ENCODE measurements at regions not wholly inside any gene's neighbourhood (a gene's known extent, or its start where the extent isn't known, plus 50 kb on each side); places are given as distances from the start of the nearest gene placed in this dataset.

DNA sequence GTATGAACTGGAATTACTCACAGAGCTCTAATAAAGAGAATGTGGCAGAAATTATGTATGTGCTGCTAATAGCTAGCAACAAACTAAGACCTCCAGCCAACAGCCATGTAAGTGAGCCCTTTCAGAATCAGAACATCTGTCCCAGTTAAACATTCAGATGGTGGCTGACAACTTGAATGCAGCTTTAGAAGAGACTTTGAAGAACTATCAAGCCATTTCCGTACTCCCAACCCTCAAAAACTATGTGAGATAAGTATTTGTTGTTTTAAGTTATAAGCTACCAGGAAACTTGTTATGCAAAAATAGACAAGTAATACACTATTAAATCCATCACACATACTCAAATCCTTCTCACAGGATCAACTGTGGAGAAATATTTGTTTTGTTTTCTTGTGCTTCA, 205.2 kb upstream of the EDIL3 start:
- no peak overlapping the region for H4K12ac ChIP-seq (ENCODE audit: low read depth, low read length)
- no peaks in the 10 kb centered on the region for H3K79me2 ChIP-seq (ENCODE audit: control insufficient read depth, insufficient read depth, low read length, poor library complexity)
- no peak overlapping the region for H3K4me3 ChIP-seq (ENCODE audit: low read depth, low read length)
- no peaks in the 10 kb centered on the region for H3K4me1 ChIP-seq (ENCODE audit: control insufficient read depth in 1 of 2, insufficient read depth in 2 of 2, low read length in 2 of 2)
- H3K27me3 ChIP-seq (ENCODE audit: insufficient read depth, low read length): no peaks in the 10 kb centered on the region
- H3K9ac ChIP-seq (ENCODE audit: low read length): no peak overlapping the region
- no peak overlapping the region for H2BK12ac ChIP-seq (ENCODE audit: low read length)
- no peak overlapping the region for H3K18ac ChIP-seq (ENCODE audit: low read length)
- H3K4me2 ChIP-seq (ENCODE audit: low read length): no peak overlapping the region
- no peak overlapping the region for H4K8ac ChIP-seq (ENCODE audit: low read depth, low read length)
- DNase-seq: no peak
- H2AFZ ChIP-seq (ENCODE audit: insufficient read depth, low read length, poor library complexity): no peak overlapping the region
- H3K9me3 ChIP-seq (ENCODE audit: insufficient read depth, low read depth, low read length): no peaks in the 10 kb centered on the region
- no peak overlapping the region for H2BK120ac ChIP-seq (ENCODE audit: insufficient read depth, low read length, poor library complexity)
- no peak overlapping the region for H3K4ac ChIP-seq (ENCODE audit: low read depth, low read length)
- no peak overlapping the region for H2BK5ac ChIP-seq (ENCODE audit: low read depth, low read length, poor library complexity)
- H3K14ac ChIP-seq (ENCODE audit: low read length): no peak overlapping the region
- no peaks in the 10 kb centered on the region for H3K79me1 ChIP-seq (ENCODE audit: low read length)
- H3K36me3 ChIP-seq (ENCODE audit: control insufficient read depth in 1 of 2, insufficient read depth in 2 of 2, low read length in 2 of 2): no peaks in the 10 kb centered on the region
- no peak overlapping the region for H2AK5ac ChIP-seq (ENCODE audit: low read length)
- H4K91ac ChIP-seq (ENCODE audit: low read depth, low read length): no peak overlapping the region
- no peak overlapping the region for H3K27ac ChIP-seq (ENCODE audit: low read depth, low read length)
- H3K23ac ChIP-seq (ENCODE audit: low read length): no peak overlapping the region
- no CpG with 5 or more reads among the region's 1 CpG for WGBS (ENCODE audit: extremely low coverage, insufficient coverage, insufficient read length)

DNA sequence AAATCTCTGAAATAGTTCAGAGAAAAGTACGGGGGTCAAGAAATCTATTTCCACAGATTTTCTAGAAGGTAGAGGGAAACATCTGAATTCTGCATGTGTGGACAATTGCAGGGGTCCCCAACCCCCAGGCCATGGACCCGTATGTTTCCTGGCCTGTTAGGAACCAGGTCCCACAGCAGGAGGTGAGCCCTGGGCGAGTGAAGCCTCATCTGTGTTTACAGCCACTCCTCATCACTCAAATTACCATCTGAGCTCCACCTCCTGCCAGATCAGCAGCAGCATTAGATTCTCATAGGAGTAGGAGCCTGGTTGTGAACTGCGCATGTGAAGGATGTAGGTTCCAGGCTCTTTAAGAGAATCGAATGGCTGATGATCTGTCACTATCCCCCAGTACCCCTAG, 200.5 kb upstream of the EDIL3 start:
- H3K14ac ChIP-seq (ENCODE audit: low read length): no peak overlapping the region
- no peaks in the 10 kb centered on the region for H3K27me3 ChIP-seq (ENCODE audit: insufficient read depth, low read length)
- no peak overlapping the region for H2AK5ac ChIP-seq (ENCODE audit: low read length)
- no peaks in the 10 kb centered on the region for H3K79me2 ChIP-seq (ENCODE audit: control insufficient read depth, insufficient read depth, low read length, poor library complexity)
- no peak for DNase-seq
- WGBS (ENCODE audit: extremely low coverage, insufficient coverage, insufficient read length): no CpG with 5 or more reads among the region's 5 CpGs
- no peak overlapping the region for H3K4ac ChIP-seq (ENCODE audit: low read depth, low read length)
- no peaks in the 10 kb centered on the region for H3K9me3 ChIP-seq (ENCODE audit: insufficient read depth, low read depth, low read length)
- H3K4me3 ChIP-seq (ENCODE audit: low read depth, low read length): no peak overlapping the region
- no peaks in the 10 kb centered on the region for H3K4me1 ChIP-seq (ENCODE audit: control insufficient read depth in 1 of 2, insufficient read depth in 2 of 2, low read length in 2 of 2)
- no peak overlapping the region for H3K23ac ChIP-seq (ENCODE audit: low read length)
- no peak overlapping the region for H4K12ac ChIP-seq (ENCODE audit: low read depth, low read length)
- no peak overlapping the region for H4K8ac ChIP-seq (ENCODE audit: low read depth, low read length)
- no peak overlapping the region for H2AFZ ChIP-seq (ENCODE audit: insufficient read depth, low read length, poor library complexity)
- no peak overlapping the region for H4K91ac ChIP-seq (ENCODE audit: low read depth, low read length)
- H2BK5ac ChIP-seq (ENCODE audit: low read depth, low read length, poor library complexity): no peak overlapping the region
- H3K4me2 ChIP-seq (ENCODE audit: low read length): no peak overlapping the region
- H3K9ac ChIP-seq (ENCODE audit: low read length): no peak overlapping the region
- H2BK120ac ChIP-seq (ENCODE audit: insufficient read depth, low read length, poor library complexity): no peak overlapping the region
- H3K27ac ChIP-seq (ENCODE audit: low read depth, low read length): no peak overlapping the region
- no peak overlapping the region for H2BK12ac ChIP-seq (ENCODE audit: low read length)
- no peak overlapping the region for H3K18ac ChIP-seq (ENCODE audit: low read length)
- no peaks in the 10 kb centered on the region for H3K79me1 ChIP-seq (ENCODE audit: low read length)
- no peaks in the 10 kb centered on the region for H3K36me3 ChIP-seq (ENCODE audit: control insufficient read depth in 1 of 2, insufficient read depth in 2 of 2, low read length in 2 of 2)

DNA sequence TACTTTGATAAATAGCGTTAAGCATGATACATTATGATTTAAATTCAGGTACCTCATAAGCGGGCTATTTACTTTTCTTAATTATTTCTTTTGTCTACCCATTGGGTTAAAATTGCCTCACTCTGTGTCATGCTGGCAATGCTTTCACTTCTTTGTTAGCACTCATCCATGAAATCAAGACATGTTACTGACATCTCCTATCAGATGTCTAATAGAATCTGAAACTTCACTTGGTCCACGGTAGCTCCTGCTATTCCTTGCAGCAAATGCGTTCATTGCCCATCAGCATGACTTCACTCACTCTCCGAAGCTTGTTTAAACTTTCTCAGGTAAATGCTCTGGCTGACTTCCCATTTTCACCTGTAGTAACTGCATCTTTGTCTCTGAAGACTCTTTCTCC, 193.5 kb upstream of the EDIL3 start:
- no peak overlapping the region for H3K4me2 ChIP-seq (ENCODE audit: low read length)
- no peak for DNase-seq
- no peaks in the 10 kb centered on the region for H3K36me3 ChIP-seq (ENCODE audit: control insufficient read depth in 1 of 2, insufficient read depth in 2 of 2, low read length in 2 of 2)
- no peaks in the 10 kb centered on the region for H3K79me2 ChIP-seq (ENCODE audit: control insufficient read depth, insufficient read depth, low read length, poor library complexity)
- no peak overlapping the region for H3K14ac ChIP-seq (ENCODE audit: low read length)
- H4K91ac ChIP-seq (ENCODE audit: low read depth, low read length): no peak overlapping the region
- H2BK5ac ChIP-seq (ENCODE audit: low read depth, low read length, poor library complexity): no peak overlapping the region
- H3K23ac ChIP-seq (ENCODE audit: low read length): no peak overlapping the region
- no peak overlapping the region for H2BK12ac ChIP-seq (ENCODE audit: low read length)
- H2AK5ac ChIP-seq (ENCODE audit: low read length): no peak overlapping the region
- no peak overlapping the region for H3K4ac ChIP-seq (ENCODE audit: low read depth, low read length)
- no peaks in the 10 kb centered on the region for H3K79me1 ChIP-seq (ENCODE audit: low read length)
- no peak overlapping the region for H4K8ac ChIP-seq (ENCODE audit: low read depth, low read length)
- no peak overlapping the region for H3K18ac ChIP-seq (ENCODE audit: low read length)
- H3K9me3 ChIP-seq (ENCODE audit: insufficient read depth, low read depth, low read length): no peaks in the 10 kb centered on the region
- no CpG with 5 or more reads among the region's 5 CpGs for WGBS (ENCODE audit: extremely low coverage, insufficient coverage, insufficient read length)
- no peak overlapping the region for H2AFZ ChIP-seq (ENCODE audit: insufficient read depth, low read length, poor library complexity)
- H4K12ac ChIP-seq (ENCODE audit: low read depth, low read length): no peak overlapping the region
- no peak overlapping the region for H3K4me3 ChIP-seq (ENCODE audit: low read depth, low read length)
- no peaks in the 10 kb centered on the region for H3K4me1 ChIP-seq (ENCODE audit: control insufficient read depth in 1 of 2, insufficient read depth in 2 of 2, low read length in 2 of 2)
- H3K27me3 ChIP-seq (ENCODE audit: insufficient read depth, low read length): no peaks in the 10 kb centered on the region
- no peak overlapping the region for H3K9ac ChIP-seq (ENCODE audit: low read length)
- no peak overlapping the region for H3K27ac ChIP-seq (ENCODE audit: low read depth, low read length)
- no peak overlapping the region for H2BK120ac ChIP-seq (ENCODE audit: insufficient read depth, low read length, poor library complexity)

DNA sequence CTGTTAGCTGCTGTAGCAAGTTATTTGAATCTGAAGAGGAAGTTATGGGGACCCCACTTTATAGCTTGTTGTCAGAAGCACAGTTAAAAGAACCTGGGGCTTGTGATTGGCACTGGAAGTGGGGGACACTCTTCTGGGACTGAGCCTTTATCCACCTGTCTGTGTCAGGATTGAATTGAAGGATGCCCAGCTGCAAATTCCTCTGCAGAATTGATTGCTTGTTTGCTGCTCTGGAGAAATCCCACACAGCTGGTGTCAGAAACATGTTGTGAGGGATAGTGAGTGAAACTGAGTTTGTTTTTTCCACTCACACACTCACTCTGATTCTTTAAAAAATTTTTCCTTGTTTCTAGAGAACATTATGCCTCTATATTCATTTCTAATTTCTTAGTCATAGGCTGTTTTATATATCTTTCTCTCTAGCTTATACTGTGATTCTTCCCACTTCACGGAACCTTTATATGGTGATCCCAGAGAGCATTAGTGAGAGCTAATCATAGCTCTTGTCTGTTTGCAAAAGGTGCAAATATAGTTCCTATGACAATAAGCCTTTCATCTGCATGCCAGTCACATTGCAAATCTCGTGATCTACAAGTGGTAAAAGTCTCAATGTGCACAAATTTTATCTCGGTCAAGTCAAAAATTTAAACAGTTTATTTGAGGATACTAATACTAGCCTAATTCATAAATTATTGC, 188.5 kb upstream of the EDIL3 start:
- no peak overlapping the region for H3K9ac ChIP-seq (ENCODE audit: low read length)
- H3K4me3 ChIP-seq (ENCODE audit: low read depth, low read length): no peak overlapping the region
- no peak overlapping the region for H4K8ac ChIP-seq (ENCODE audit: low read depth, low read length)
- no peak overlapping the region for H2BK120ac ChIP-seq (ENCODE audit: insufficient read depth, low read length, poor library complexity)
- no peak for DNase-seq
- H3K4me2 ChIP-seq (ENCODE audit: low read length): no peak overlapping the region
- no peak overlapping the region for H2BK5ac ChIP-seq (ENCODE audit: low read depth, low read length, poor library complexity)
- H3K79me1 ChIP-seq (ENCODE audit: low read length): no peaks in the 10 kb centered on the region
- no peaks in the 10 kb centered on the region for H3K36me3 ChIP-seq (ENCODE audit: control insufficient read depth in 1 of 2, insufficient read depth in 2 of 2, low read length in 2 of 2)
- no peak overlapping the region for H4K91ac ChIP-seq (ENCODE audit: low read depth, low read length)
- no peak overlapping the region for H3K23ac ChIP-seq (ENCODE audit: low read length)
- no peak overlapping the region for H3K4ac ChIP-seq (ENCODE audit: low read depth, low read length)
- no peak overlapping the region for H2BK12ac ChIP-seq (ENCODE audit: low read length)
- no peaks in the 10 kb centered on the region for H3K4me1 ChIP-seq (ENCODE audit: control insufficient read depth in 1 of 2, insufficient read depth in 2 of 2, low read length in 2 of 2)
- no peak overlapping the region for H2AFZ ChIP-seq (ENCODE audit: insufficient read depth, low read length, poor library complexity)
- no peak overlapping the region for H4K12ac ChIP-seq (ENCODE audit: low read depth, low read length)
- H3K9me3 ChIP-seq (ENCODE audit: insufficient read depth, low read depth, low read length): no peaks in the 10 kb centered on the region
- H2AK5ac ChIP-seq (ENCODE audit: low read length): no peak overlapping the region
- no peaks in the 10 kb centered on the region for H3K79me2 ChIP-seq (ENCODE audit: control insufficient read depth, insufficient read depth, low read length, poor library complexity)
- H3K14ac ChIP-seq (ENCODE audit: low read length): no peak overlapping the region
- WGBS (ENCODE audit: extremely low coverage, insufficient coverage, insufficient read length): no CpG with 5 or more reads among the region's 3 CpGs
- H3K27ac ChIP-seq (ENCODE audit: low read depth, low read length): no peak overlapping the region
- no peaks in the 10 kb centered on the region for H3K27me3 ChIP-seq (ENCODE audit: insufficient read depth, low read length)
- H3K18ac ChIP-seq (ENCODE audit: low read length): no peak overlapping the region

Measured in trophoblast cell (in vitro differentiated cells and primary cell).